ENCODE measurements at regions not wholly inside any gene's neighbourhood (a gene's known extent, or its start where the extent isn't known, plus 50 kb on each side); places are given as distances from the start of the nearest gene placed in this dataset.

DNA sequence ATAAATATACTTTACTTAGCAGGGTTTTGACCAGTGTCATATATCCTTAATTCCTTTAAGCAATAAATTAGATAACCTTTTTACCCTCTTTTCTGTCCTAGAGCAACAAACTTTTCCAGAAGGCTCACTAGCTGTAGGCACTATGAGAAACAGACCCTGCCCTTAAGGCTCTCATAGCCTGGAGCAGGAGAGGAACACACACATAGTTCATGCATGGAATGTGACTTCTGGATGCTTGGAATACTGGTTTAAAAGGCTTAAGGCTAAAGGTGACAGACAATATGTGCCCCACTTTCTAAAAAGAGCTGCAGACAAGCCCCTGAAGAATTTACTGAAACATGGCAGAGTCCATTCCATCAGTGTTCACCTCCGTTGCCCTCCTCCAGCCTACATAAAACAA lies 237.2 kb downstream of the TTC8 start:
- no peak overlapping the region for H2BK5ac ChIP-seq (ENCODE audit: low read depth, low read length, poor library complexity, severe bottlenecking)
- H2AK5ac ChIP-seq (ENCODE audit: low read depth, low read length) = no peak overlapping the region
- H2AK9ac ChIP-seq (replicated peaks; ENCODE audit: low read depth, low read length, poor library complexity) = no peak overlapping the region
- H3K4me1 ChIP-seq (ENCODE audit: control insufficient read depth, insufficient read depth, low read length) = no peaks in the 10 kb centered on the region
- no peak overlapping the region for H3K14ac ChIP-seq (replicated peaks; ENCODE audit: low read depth, low read length)
- no peak overlapping the region for H3K4me3 ChIP-seq (ENCODE audit: insufficient read depth, low read depth, low read length)
- no peaks in the 10 kb centered on the region for H3K36me3 ChIP-seq (ENCODE audit: control insufficient read depth, insufficient read depth, low read length)
- peak; percentile 57 for ATAC-seq (ENCODE audit: low read depth)
- H3K4ac ChIP-seq (ENCODE audit: low read depth, low read length) = no peak overlapping the region
- no peak overlapping the region for H2BK15ac ChIP-seq (ENCODE audit: low read depth, low read length)
- H3K9me3 ChIP-seq (ENCODE audit: control insufficient read depth, insufficient read depth, low read length) = no peaks in the 10 kb centered on the region
- H3K18ac ChIP-seq (ENCODE audit: low read depth, low read length) = no peak overlapping the region
- H4K8ac ChIP-seq (ENCODE audit: low read depth in 2 of 2, low read length in 2 of 2) = no peak overlapping the region
- no peaks in the 10 kb centered on the region for H3K79me1 ChIP-seq (ENCODE audit: low read depth in 1 of 2, low read length in 2 of 2)
- no peak overlapping the region for H3K27ac ChIP-seq (ENCODE audit: insufficient read depth, low read length)
- no peak for TF ChIP-seq POLR2A (IDR thresholded peaks at IDR 0.05; ENCODE audit: low read depth, low read length)
- no peak for TF ChIP-seq FOS (IDR thresholded peaks at IDR 0.05; ENCODE audit: low read depth, low read length)
- no peak for TF ChIP-seq MAZ (IDR thresholded peaks at IDR 0.05; ENCODE audit: borderline replicate concordance, low read depth, low read length)
- TF ChIP-seq RCOR1 (IDR thresholded peaks at IDR 0.05; ENCODE audit: insufficient replicate concordance, low read length) = no peak
- no peak for TF ChIP-seq CEBPB (IDR thresholded peaks at IDR 0.05; ENCODE audit: low read depth, low read length)
- no peak for TF ChIP-seq BHLHE40 (IDR thresholded peaks at IDR 0.05; ENCODE audit: low read depth, low read length)
- no peak for TF ChIP-seq CTCF (conservative IDR thresholded peaks at IDR 0.05; ENCODE audit: low read depth, low read length)
- no peak for TF ChIP-seq CHD1 (IDR thresholded peaks at IDR 0.05; ENCODE audit: low read depth, low read length)
- TF ChIP-seq, protein P1, sequence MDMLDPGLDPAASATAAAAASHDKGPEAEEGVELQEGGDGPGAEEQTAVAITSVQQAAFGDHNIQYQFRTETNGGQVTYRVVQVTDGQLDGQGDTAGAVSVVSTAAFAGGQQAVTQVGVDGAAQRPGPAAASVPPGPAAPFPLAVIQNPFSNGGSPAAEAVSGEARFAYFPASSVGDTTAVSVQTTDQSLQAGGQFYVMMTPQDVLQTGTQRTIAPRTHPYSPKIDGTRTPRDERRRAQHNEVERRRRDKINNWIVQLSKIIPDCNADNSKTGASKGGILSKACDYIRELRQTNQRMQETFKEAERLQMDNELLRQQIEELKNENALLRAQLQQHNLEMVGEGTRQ (IDR thresholded peaks at IDR 0.05; ENCODE audit: low read depth, low read length) = no peak
- TF ChIP-seq MAFK (IDR thresholded peaks at IDR 0.05; ENCODE audit: low read depth, low read length) = no peak
- no peak for TF ChIP-seq NFE2L2 (IDR thresholded peaks at IDR 0.05; ENCODE audit: low read depth, low read length)
- no peak for TF ChIP-seq MXI1 (IDR thresholded peaks at IDR 0.05; ENCODE audit: borderline replicate concordance, low read depth, low read length)
- POLR2A ChIA-PET (ENCODE audit: unreplicated experiment) = no interaction called here
- H3K4me2 ChIP-seq (ENCODE audit: low read depth, low read length) = no peak overlapping the region
- H3K9ac ChIP-seq (ENCODE audit: low read depth, low read length) = no peak overlapping the region
- in situ Hi-C loops (cut with MboI; ENCODE audit: low sequenced_read_pairs) (no loop called here), intact Hi-C loops (cut with micrococcal nuclease) (no loop called here), dilution Hi-C loops (cut with HindIII; ENCODE audit: low sequenced_read_pairs, unreplicated experiment) (no loop called here)
- DNase-seq = no peak
- BruUV-seq (replicated peaks) = no TSS peak
- no peaks in the 10 kb centered on the region for H3K9me1 ChIP-seq (ENCODE audit: insufficient read depth, low read length)
- no peak overlapping the region for H4K91ac ChIP-seq (ENCODE audit: insufficient read depth, low read depth, low read length)
- no peak overlapping the region for H2BK20ac ChIP-seq (ENCODE audit: low read depth, low read length)
- H3K27me3 ChIP-seq (ENCODE audit: control insufficient read depth, insufficient read depth, low read length) = peaks cover 8% of the 10 kb centered on the region
- CTCF ChIA-PET = no interaction called here
- no peak overlapping the region for H3K23ac ChIP-seq (ENCODE audit: low read depth, low read length)
- no peaks in the 10 kb centered on the region for H4K20me1 ChIP-seq (ENCODE audit: insufficient read depth, low read length)
- no peak overlapping the region for H2BK120ac ChIP-seq (ENCODE audit: low read depth, low read length)
- H4K5ac ChIP-seq (ENCODE audit: low read depth, low read length) = no peak overlapping the region
- no peak overlapping the region for H2AFZ ChIP-seq (replicated peaks; ENCODE audit: low read length, poor library complexity)
- H3K56ac ChIP-seq (ENCODE audit: extremely low read depth, insufficient read depth, low read length) = no peak overlapping the region
- no CpG with 5 or more reads among the region's 1 CpG for WGBS, 2 experiments (ENCODE audit: extremely low coverage in 2 of 2, insufficient read length in 1 of 2)

Data from IMR-90 (cell line).